HCT116 (cell line): ENCODE measurements at regions not wholly inside any gene's neighbourhood (a gene's known extent, or its start where the extent isn't known, plus 50 kb on each side); places are given as distances from the start of the nearest gene placed in this dataset.

Experiments
- ATAC-seq: fragments of 200-7000 bp; cut with Tn5 transposase; 2 replicates; pipeline ENCODE4 v1.9.1; 2020; ENCODE audit warnings: mild to moderate bottlenecking, moderate library complexity
- BruUV-seq: library from RNA; stranded (reverse); fragments of 400-500 nt; replicated peaks from 2 replicates; lab custom pipeline; 2021; lab: Mats Ljungman, UMichigan
- CTCF ChIA-PET: fragments of 300-600 bp; sonication (Branson Sonifier 250); formaldehyde crosslinking; loops from one replicate; lab custom pipeline; 2021; ENCODE audit warnings: antibody characterized with exemption; lab: Charles Lee
- POLR2A ChIA-PET: fragments of 300-600, 350-600 bp; sonication (Branson Sonifier 250); formaldehyde crosslinking; loops from one replicate; lab custom pipeline; 2021; ENCODE audit warnings: antibody characterized with exemption; lab: Charles Lee
- RAD21 ChIA-PET, 2 experiments: fragments of 300-600 bp; sonication (Branson Sonifier 250); formaldehyde crosslinking; loops; one replicate each; lab custom pipeline; 2023; ENCODE audit warnings: low total read pairs in 2 of 2; ENCODE audit not compliant: uncharacterized antibody in 2 of 2, unreplicated experiment in 2 of 2, low non-redundant PET in 1 of 2; lab: Charles Lee
- DNase-seq: peaks from one replicate; pipeline ENCODE4 v3.0.0-alpha.2; 2010; ENCODE audit warnings: low read depth, low spot score
- H2AFZ ChIP-seq: fragments of 200-600 bp; shearing (Covaris generic), sonication (generic); 2 replicates; pipeline ENCODE4 v1.6.1; 2017; ENCODE audit warnings: low read depth, mixed run types, mixed read lengths, antibody characterized with exemption, low read length; ENCODE audit not compliant: poor library complexity, severe bottlenecking
- H3K27ac ChIP-seq: 2 replicates; pipeline ENCODE4 v1.5.1; 2012; ENCODE audit warnings: low read depth, low read length
- H3K27me3 ChIP-seq: fragments of 200-600 bp; sonication (generic); 2 replicates; pipeline ENCODE4 v1.6.1; 2016; ENCODE audit warnings: mixed run types, low read length, mixed read lengths; ENCODE audit not compliant: insufficient read depth
- H3K36me3 ChIP-seq, 2 experiments: fragments of 200-500 bp in 1 of 2; fragments of 200-600 bp in 1 of 2; sonication (Bioruptor generic) in 1 of 2; sonication (generic) in 1 of 2; 2 replicates each; pipeline versions ENCODE4 v1.5.1 to v1.6.1; 2014 to 2016; ENCODE audit warnings: low read length in 2 of 2, inconsistent platforms in 1 of 2, mixed read lengths in 1 of 2, mixed run types in 1 of 2; ENCODE audit not compliant: insufficient read depth in 2 of 2, control insufficient read depth in 1 of 2
- H3K4me1 ChIP-seq, 2 experiments: fragments of 200-600 bp in 1 of 2; sonication (generic) in 1 of 2; 2 replicates each; pipeline versions ENCODE4 v1.5.1 to v1.6.1; 2012 to 2017; ENCODE audit warnings: low read length in 2 of 2, inconsistent platforms in 1 of 2, mild to moderate bottlenecking in 1 of 2, mixed read lengths in 1 of 2, mixed run types in 1 of 2, moderate library complexity in 1 of 2; ENCODE audit not compliant: insufficient read depth in 2 of 2, control insufficient read depth in 1 of 2
- H3K4me2 ChIP-seq: fragments of 200-600 bp; sonication (generic); 2 replicates; pipeline ENCODE4 v1.6.1; 2017; ENCODE audit warnings: mixed run types, low read length, mixed read lengths
- H3K4me3 ChIP-seq, 2 experiments: fragments of 200-600 bp in 1 of 2; sonication (generic) in 1 of 2; replicated peaks in 1 of 2; 2 replicates each; pipeline ENCODE4 v1.5.1; 2011 to 2016; ENCODE audit warnings: low read length in 2 of 2, control low read depth in 1 of 2, low read depth in 1 of 2, mild to moderate bottlenecking in 1 of 2, mixed read lengths in 1 of 2, mixed run types in 1 of 2
- H3K79me2 ChIP-seq: fragments of 200-600 bp; sonication (generic); 2 replicates; pipeline ENCODE4 v1.6.1; 2017; ENCODE audit warnings: mild to moderate bottlenecking, mixed run types, low read length, moderate library complexity, mixed read lengths; ENCODE audit not compliant: insufficient read depth
- H3K9ac ChIP-seq: fragments of 200-600 bp; sonication (generic); 2 replicates; pipeline ENCODE4 v1.6.1; 2016; ENCODE audit warnings: low read length, mixed read lengths
- H3K9me2 ChIP-seq: fragments of 200-600 bp; sonication (generic), shearing (Covaris generic); 2 replicates; pipeline ENCODE4 v1.6.1; 2017; ENCODE audit warnings: mixed run types, mild to moderate bottlenecking, moderate library complexity; ENCODE audit not compliant: insufficient read depth
- H3K9me3 ChIP-seq, 2 experiments: fragments of 200-500 bp in 1 of 2; fragments of 200-600 bp in 1 of 2; sonication (Bioruptor generic) in 1 of 2; sonication (generic) in 1 of 2; 2 replicates each; pipeline ENCODE4 v1.6.1; 2014 to 2017; ENCODE audit warnings: low read length in 2 of 2, mixed read lengths in 2 of 2, inconsistent platforms in 1 of 2, low read depth in 1 of 2, mild to moderate bottlenecking in 1 of 2, mixed run types in 1 of 2, moderate library complexity in 1 of 2; ENCODE audit not compliant: control insufficient read depth in 1 of 2, insufficient read depth in 1 of 2
- H4K20me1 ChIP-seq: fragments of 200-600 bp; sonication (generic), shearing (Covaris generic); 2 replicates; pipeline ENCODE4 v1.6.1; 2017; ENCODE audit warnings: mixed run types, mild to moderate bottlenecking, moderate library complexity; ENCODE audit not compliant: insufficient read depth
- CBX3 ChIP-seq: IDR thresholded peaks from 2 replicates; pipeline ENCODE4 v1.6.1; 2012; ENCODE audit warnings: low read depth
- CEBPB ChIP-seq: IDR thresholded peaks from 2 replicates; pipeline ENCODE4 v1.6.1; 2012; ENCODE audit warnings: low read depth
- EGR1 ChIP-seq: IDR thresholded peaks from 2 replicates; pipeline ENCODE4 v1.6.1; 2012; ENCODE audit warnings: low read depth
- EZH2 ChIP-seq: fragments of 200-600 bp; sonication (generic); IDR thresholded peaks from 2 replicates; pipeline ENCODE4 v1.6.1; 2017; ENCODE audit warnings: antibody characterized with exemption, mixed run types
- EZH2phosphoT487 ChIP-seq: fragments of 200-600 bp; IDR thresholded peaks from 2 replicates; pipeline ENCODE4 v1.6.1; 2018; ENCODE audit warnings: antibody characterized with exemption, borderline replicate concordance
- FOSL1 ChIP-seq: IDR thresholded peaks from 2 replicates; pipeline ENCODE4 v1.6.1; 2012; ENCODE audit warnings: low read depth
- JUND ChIP-seq: IDR thresholded peaks from 2 replicates; pipeline ENCODE4 v1.6.1; 2012
- SP1 ChIP-seq: IDR thresholded peaks from 2 replicates; pipeline ENCODE4 v1.6.1; 2012; ENCODE audit warnings: low read depth
- intact Hi-C: fragments of 100-400 bp; cut with micrococcal nuclease; formaldehyde crosslinking; loops from 2 replicates; pipeline ENCODE4 v1.10.0; 2022
- TF ChIP-seq, protein P1 (sequence below), 3 experiments: fragments of 200-600 bp in 1 of 3; sonication (generic) in 1 of 3; IDR thresholded peaks in 2 of 3; conservative IDR thresholded peaks in 1 of 3; 2 replicates each; pipeline ENCODE4 v1.5.1; 2012 to 2017; ENCODE audit warnings: low read depth in 2 of 3, low read length in 2 of 3, antibody characterized with exemption in 1 of 3, borderline replicate concordance in 1 of 3, control low read depth in 1 of 3, mild to moderate bottlenecking in 1 of 3, mixed read lengths in 1 of 3, mixed run types in 1 of 3, moderate library complexity in 1 of 3; ENCODE audit not compliant: insufficient read depth in 1 of 3
- TF ChIP-seq, protein P2 (sequence below): IDR thresholded peaks from 2 replicates; pipeline ENCODE4 v1.6.1; 2012

- intact Hi-C loops: loop anchor here (2.0 to 5.0 kb wide), 3 partner anchors 47 to 869 kb away; no protein-coding TSS in a partner anchor
- H2AFZ ChIP-seq: peak overlapping the region; percentile 91
Measured at GRCh38 chr1:244211559-244211944, 160.5 kb downstream of the ZBTB18 start.

More at GRCh38 chr1:244211559-244211944, 160.5 kb downstream of the ZBTB18 start:
- Histone ChIP-seq H3K4me1 (peaks cover 11 to 24% of the 10 kb centered on the region in 2 experiments), H3K27ac (no peak overlapping the region), H4K20me1 (no peaks in the 10 kb centered on the region), H3K9me3 (no peaks in the 10 kb centered on the region), H3K36me3 (no peaks in the 10 kb centered on the region), H3K4me3 (no peak overlapping the region), H3K9ac (no peak overlapping the region), H3K79me2 (no peaks in the 10 kb centered on the region), H3K27me3 (no peaks in the 10 kb centered on the region), H3K4me2 (peak overlapping the region; percentile 11; the same call in 1 of the 2 replicates), H3K9me2 (no peaks in the 10 kb centered on the region)
- TF ChIP-seq EZH2 (no peak), EZH2phosphoT487 (no peak), EGR1 (no peak), FOSL1 (no peak), SP1 (no peak), CEBPB (no peak), JUND (no peak), CBX3 (no peak)
- TF ChIP-seq, protein P1, sequence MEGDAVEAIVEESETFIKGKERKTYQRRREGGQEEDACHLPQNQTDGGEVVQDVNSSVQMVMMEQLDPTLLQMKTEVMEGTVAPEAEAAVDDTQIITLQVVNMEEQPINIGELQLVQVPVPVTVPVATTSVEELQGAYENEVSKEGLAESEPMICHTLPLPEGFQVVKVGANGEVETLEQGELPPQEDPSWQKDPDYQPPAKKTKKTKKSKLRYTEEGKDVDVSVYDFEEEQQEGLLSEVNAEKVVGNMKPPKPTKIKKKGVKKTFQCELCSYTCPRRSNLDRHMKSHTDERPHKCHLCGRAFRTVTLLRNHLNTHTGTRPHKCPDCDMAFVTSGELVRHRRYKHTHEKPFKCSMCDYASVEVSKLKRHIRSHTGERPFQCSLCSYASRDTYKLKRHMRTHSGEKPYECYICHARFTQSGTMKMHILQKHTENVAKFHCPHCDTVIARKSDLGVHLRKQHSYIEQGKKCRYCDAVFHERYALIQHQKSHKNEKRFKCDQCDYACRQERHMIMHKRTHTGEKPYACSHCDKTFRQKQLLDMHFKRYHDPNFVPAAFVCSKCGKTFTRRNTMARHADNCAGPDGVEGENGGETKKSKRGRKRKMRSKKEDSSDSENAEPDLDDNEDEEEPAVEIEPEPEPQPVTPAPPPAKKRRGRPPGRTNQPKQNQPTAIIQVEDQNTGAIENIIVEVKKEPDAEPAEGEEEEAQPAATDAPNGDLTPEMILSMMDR (IDR thresholded peaks at IDR 0.05 in 2 of 3, conservative IDR thresholded peaks at IDR 0.05 in 1 of 3; ENCODE audit: borderline replicate concordance in 1 of 3, insufficient read depth in 1 of 3, low read depth in 2 of 3, low read length in 2 of 3): no peak; a peak in 1 of 6 replicates
- TF ChIP-seq, protein P2, sequence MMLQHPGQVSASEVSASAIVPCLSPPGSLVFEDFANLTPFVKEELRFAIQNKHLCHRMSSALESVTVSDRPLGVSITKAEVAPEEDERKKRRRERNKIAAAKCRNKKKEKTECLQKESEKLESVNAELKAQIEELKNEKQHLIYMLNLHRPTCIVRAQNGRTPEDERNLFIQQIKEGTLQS: no peak
- ChIA-PET RAD21 (no interaction called here), CTCF (no interaction called here), POLR2A (no interaction called here)
- ATAC-seq (peak; percentile 13), DNase-seq (no peak)
- BruUV-seq: no TSS peak
